HUES64 (cell line): ENCODE measurements at regions not wholly inside any gene's neighbourhood (a gene's known extent, or its start where the extent isn't known, plus 50 kb on each side); places are given as distances from the start of the nearest gene placed in this dataset.
"Not testable (repeated sequence)": the region's sequence is repeated elsewhere in the genome, so short reads cannot be mapped to it uniquely, and the experiment has no call there.

ENCODE experiments used
- H3K27ac ChIP-seq: 2 replicates; pipeline ENCODE4 v1.7.0; 2013; ENCODE audit warnings: low read depth, low read length, inconsistent platforms
- H3K27me3 ChIP-seq: 2 replicates; pipeline ENCODE4 v1.6.1; 2013; ENCODE audit warnings: mild to moderate bottlenecking, low read length; ENCODE audit not compliant: insufficient read depth
- H3K36me3 ChIP-seq: 2 replicates; pipeline ENCODE4 v1.6.1; 2013; ENCODE audit warnings: mild to moderate bottlenecking, low read length; ENCODE audit not compliant: insufficient read depth
- H3K4me1 ChIP-seq: 2 replicates; pipeline ENCODE4 v1.6.1; 2013; ENCODE audit warnings: mild to moderate bottlenecking, low read length, moderate library complexity; ENCODE audit not compliant: insufficient read depth
- H3K4me3 ChIP-seq: 2 replicates; pipeline ENCODE4 v1.5.1; 2013; ENCODE audit warnings: mild to moderate bottlenecking, low read length, moderate library complexity
- H3K9ac ChIP-seq: 2 replicates; pipeline ENCODE4 v1.6.1; 2013; ENCODE audit warnings: mild to moderate bottlenecking, low read depth, low read length
- H3K9me3 ChIP-seq: 2 replicates; pipeline ENCODE4 v1.6.1; 2013; ENCODE audit warnings: low read depth, low read length; ENCODE audit not compliant: insufficient read depth
- WGBS: fragments of 150-250, 120-280 bp; methylation state at CpG from one replicate; pipeline ENCODE4 v1.1.7; 2013; ENCODE audit warnings: missing lambda C conversion rate; 5-methylcytosine and 5-hydroxymethylcytosine counted together

- H3K4me3 ChIP-seq, H3K27ac ChIP-seq, H3K36me3 ChIP-seq, H3K9ac ChIP-seq: not testable (repeated sequence)
- Histone ChIP-seq H3K9me3 (peaks cover 20% of the 10 kb centered on the region), H3K27me3 (peaks cover 54% of the 10 kb centered on the region), H3K4me1 (peaks cover 11% of the 10 kb centered on the region)
- 91% methylated on average over 11 of the region's 11 CpGs for WGBS
These were observed 83.4 kb upstream of the SERBP1 start for GRCh38 chr1:67513392-67514294.

GRCh38 chr1:67514300-67514699 lies 84.1 kb upstream of the SERBP1 start:
- Histone ChIP-seq H3K4me1 (peaks cover 11% of the 10 kb centered on the region), H3K27me3 (peaks cover 61% of the 10 kb centered on the region), H3K27ac (no peak overlapping the region), H3K36me3 (no peaks in the 10 kb centered on the region), H3K9me3 (peaks cover 20% of the 10 kb centered on the region), H3K9ac (no peak overlapping the region), H3K4me3 (no peak overlapping the region)
- WGBS = 77% methylated on average over 3 of the region's 4 CpGs

DNA sequence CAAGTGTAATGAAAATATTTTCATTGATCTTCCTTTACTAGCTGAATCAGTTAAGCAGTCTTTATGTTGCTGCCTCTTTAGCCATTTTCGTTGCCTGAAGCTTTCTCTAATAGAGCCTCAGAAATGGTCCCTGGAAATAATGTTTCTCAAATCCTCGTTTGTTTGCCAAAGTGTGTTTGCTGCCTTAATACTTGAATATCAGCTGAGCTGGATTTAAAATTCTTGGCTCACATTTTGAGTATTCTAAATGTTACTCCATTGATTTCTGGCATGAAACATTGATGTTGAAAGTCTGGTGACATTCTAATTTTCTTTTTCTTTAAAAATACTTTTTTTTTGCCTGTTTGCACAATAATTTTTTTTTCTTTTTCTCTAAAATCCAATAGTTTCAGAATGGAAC lies 84.6 kb upstream of the SERBP1 start:
- Histone ChIP-seq H3K9me3 (peaks cover 20% of the 10 kb centered on the region), H3K9ac (no peak overlapping the region), H3K27me3 (peaks cover 65% of the 10 kb centered on the region), H3K27ac (no peak overlapping the region; the same call in 1 of the 2 replicates), H3K4me3 (no peak overlapping the region), H3K4me1 (peaks cover 11% of the 10 kb centered on the region), H3K36me3 (no peaks in the 10 kb centered on the region)
- WGBS = 82% methylated on average over 2 of the region's 2 CpGs

- Histone ChIP-seq H3K9ac (no peak overlapping the region), H3K4me1 (peaks cover 11% of the 10 kb centered on the region), H3K9me3 (peaks cover 20% of the 10 kb centered on the region), H3K27me3 (peaks cover 65% of the 10 kb centered on the region), H3K4me3 (no peak overlapping the region), H3K27ac (peak overlapping the region; percentile 32; the same call in 1 of the 2 replicates), H3K36me3 (no peaks in the 10 kb centered on the region)
- 5% methylated on average over 2 of the region's 2 CpGs for WGBS
These were observed 85.3 kb upstream of the SERBP1 start for GRCh38 chr1:67515324-67516080.

- Histone ChIP-seq H3K9ac (no peak overlapping the region), H3K4me3 (no peak overlapping the region), H3K36me3 (no peaks in the 10 kb centered on the region), H3K27me3 (peaks cover 79% of the 10 kb centered on the region), H3K9me3 (peaks cover 20% of the 10 kb centered on the region), H3K4me1 (peaks cover 11% of the 10 kb centered on the region), H3K27ac (no peak overlapping the region)
These were observed 86.8 kb upstream of the SERBP1 start for GRCh38 chr1:67517046-67517445.

GRCh38 chr1:67522001-67522441 lies 91.8 kb upstream of the SERBP1 start:
- 92% methylated on average over 4 of the region's 4 CpGs for WGBS
- peaks cover 74% of the 10 kb centered on the region for H3K27me3 ChIP-seq

GRCh38 chr1:67522793-67523192 lies 92.6 kb upstream of the SERBP1 start:
- H3K27ac ChIP-seq = no peak overlapping the region

More at GRCh38 chr1:67522001-67522441, 91.8 kb upstream of the SERBP1 start:
- no peaks in the 10 kb centered on the region for H3K4me1 ChIP-seq
- H3K9ac ChIP-seq = no peak overlapping the region
- H3K4me3 ChIP-seq = no peak overlapping the region
- H3K36me3 ChIP-seq = no peaks in the 10 kb centered on the region
- H3K27ac ChIP-seq = no peak overlapping the region
- H3K9me3 ChIP-seq = no peaks in the 10 kb centered on the region; the same call in 1 of the 2 replicates

DNA sequence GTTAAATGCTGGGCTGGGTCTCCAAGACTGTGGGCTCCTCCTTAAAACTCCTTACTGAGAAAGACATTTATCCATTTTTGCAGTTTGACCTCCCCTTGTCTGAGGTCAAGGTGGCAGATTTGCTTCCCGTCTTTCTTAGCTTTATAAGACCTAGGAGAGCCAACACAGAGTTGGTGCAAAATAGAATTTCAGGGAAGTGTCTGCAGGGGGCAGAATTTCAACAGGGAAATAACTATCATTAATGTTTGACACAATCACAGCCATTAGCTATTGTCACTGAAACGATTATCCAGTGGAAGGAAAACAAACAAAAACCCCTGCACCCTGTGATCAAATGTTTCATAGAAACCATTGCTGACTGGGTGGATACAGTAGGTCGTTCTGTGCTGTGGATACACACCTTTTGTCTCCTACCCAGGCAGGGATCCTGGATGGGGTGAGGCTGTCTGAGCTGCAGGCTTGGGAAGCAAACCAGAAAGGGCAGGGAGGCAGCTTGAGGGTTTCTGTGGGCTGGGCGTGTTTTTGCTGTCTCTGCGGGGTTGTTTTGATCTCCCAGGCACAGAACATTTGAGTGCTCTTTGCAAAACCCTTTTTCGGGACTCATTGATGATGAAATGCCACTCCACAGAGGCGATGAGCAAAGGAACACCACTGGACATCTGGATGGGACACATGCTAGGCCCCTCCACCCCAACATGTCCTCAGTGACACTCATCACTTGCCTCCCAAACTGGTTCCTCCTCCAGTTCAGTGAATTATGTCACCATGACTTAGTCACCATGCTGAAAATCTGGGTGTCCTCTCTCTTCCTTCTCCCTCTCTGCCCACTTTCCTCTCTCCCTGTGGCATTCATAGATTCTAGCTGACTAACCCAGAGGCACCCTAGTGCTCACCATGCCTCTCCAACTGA lies 94.2 kb upstream of the SERBP1 start:
- 72% methylated on average over 7 of the region's 7 CpGs for WGBS
- H3K9me3 ChIP-seq = no peaks in the 10 kb centered on the region
- H3K27ac ChIP-seq = no peak overlapping the region
- no peak overlapping the region for H3K9ac ChIP-seq
- no peaks in the 10 kb centered on the region for H3K4me1 ChIP-seq
- no peak overlapping the region for H3K4me3 ChIP-seq
- no peaks in the 10 kb centered on the region for H3K36me3 ChIP-seq
- H3K27me3 ChIP-seq = peaks cover 50% of the 10 kb centered on the region

More at GRCh38 chr1:67522793-67523192, 92.6 kb upstream of the SERBP1 start:
- WGBS = 95% methylated on average over 4 of the region's 4 CpGs
- Histone ChIP-seq H3K9me3 (no peaks in the 10 kb centered on the region; the same call in 1 of the 2 replicates), H3K4me3 (no peak overlapping the region), H3K4me1 (no peaks in the 10 kb centered on the region), H3K9ac (no peak overlapping the region), H3K36me3 (no peaks in the 10 kb centered on the region), H3K27me3 (peaks cover 66% of the 10 kb centered on the region)

GRCh38 chr1:67525053-67525760 lies 95.0 kb upstream of the SERBP1 start:
- Histone ChIP-seq H3K9ac (no peak overlapping the region), H3K9me3 (no peaks in the 10 kb centered on the region), H3K4me3 (no peak overlapping the region), H3K4me1 (no peaks in the 10 kb centered on the region), H3K27me3 (peaks cover 47% of the 10 kb centered on the region), H3K36me3 (no peaks in the 10 kb centered on the region), H3K27ac (no peak overlapping the region)
- WGBS = 94% methylated on average over 2 of the region's 2 CpGs

DNA sequence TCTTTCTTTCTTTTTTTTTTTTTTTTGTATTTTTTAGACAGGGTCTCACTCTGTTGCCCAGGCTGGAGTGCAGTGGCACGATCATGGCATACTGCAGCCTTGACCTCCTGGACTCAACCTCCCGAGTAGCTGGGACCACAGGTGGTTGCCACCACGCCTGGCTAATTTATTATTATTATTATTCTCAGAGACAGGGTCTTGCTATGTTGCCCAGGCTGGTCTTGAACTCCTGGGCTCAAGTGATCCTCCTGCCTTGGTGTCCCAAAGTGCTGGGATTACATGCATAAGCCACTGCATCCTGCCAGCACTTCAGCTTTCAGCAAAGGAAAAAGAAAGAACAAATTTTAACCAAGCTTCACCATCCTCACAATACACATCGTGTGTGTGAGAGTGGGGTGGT lies 97.9 kb upstream of the SERBP1 start:
- no peaks in the 10 kb centered on the region for H3K9me3 ChIP-seq
- 93% methylated on average over 3 of the region's 4 CpGs for WGBS
- peaks cover 22% of the 10 kb centered on the region for H3K27me3 ChIP-seq
- H3K4me3 ChIP-seq = no peak overlapping the region
- no peaks in the 10 kb centered on the region for H3K36me3 ChIP-seq
- H3K27ac ChIP-seq = no peak overlapping the region
- H3K4me1 ChIP-seq = no peaks in the 10 kb centered on the region
- no peak overlapping the region for H3K9ac ChIP-seq
